NB4 (cell line): ENCODE measurements at regions not wholly inside any gene's neighbourhood (a gene's known extent, or its start where the extent isn't known, plus 50 kb on each side); places are given as distances from the start of the nearest gene placed in this dataset.

ENCODE experiments used
- CTCF ChIP-seq: IDR thresholded peaks from one replicate; pipeline ENCODE4 v1.5.1; 2012; ENCODE audit warnings: low read depth, low read length
- MAX ChIP-seq: IDR thresholded peaks from 2 replicates; pipeline ENCODE4 v1.6.1; 2011; ENCODE audit warnings: low read depth, low read length
- MYC ChIP-seq: IDR thresholded peaks from 2 replicates; pipeline ENCODE4 v1.6.1; 2011; ENCODE audit warnings: low read depth, low read length
- POLR2A ChIP-seq: IDR thresholded peaks from 2 replicates; pipeline ENCODE4 v1.6.1; 2011; ENCODE audit warnings: mild to moderate bottlenecking; ENCODE audit not compliant: insufficient read length; ENCODE audit errors: extremely low read depth

GRCh38 chr17:72423286-72423589 is 302.4 kb downstream of the SOX9 start:
- TF ChIP-seq CTCF = no peak
- TF ChIP-seq POLR2A = no peak
- TF ChIP-seq MAX = no peak
- no peak for TF ChIP-seq MYC
